ENCODE measurements at regions not wholly inside any gene's neighbourhood (a gene's known extent, or its start where the extent isn't known, plus 50 kb on each side); places are given as distances from the start of the nearest gene placed in this dataset.

GRCh38 chr2:155157711-155158110, 459.2 kb downstream of the KCNJ3 start:
- no peak for TF ChIP-seq CTCF (IDR thresholded peaks at IDR 0.05; ENCODE audit: low read depth, low read length)
- no peak for TF ChIP-seq MYC (IDR thresholded peaks at IDR 0.05; ENCODE audit: low read depth, low read length)
- TF ChIP-seq MAX (IDR thresholded peaks at IDR 0.05; ENCODE audit: low read depth, low read length), result no peak
- no peak for TF ChIP-seq POLR2A (IDR thresholded peaks at IDR 0.05; ENCODE audit: extremely low read depth, insufficient read length)
- H3K4me3 ChIP-seq (ENCODE audit: low read depth, low read length), result no peak overlapping the region
- no peak for DNase-seq (ENCODE audit: low read depth)

- DNase-seq (ENCODE audit: low read depth), result no peak
- TF ChIP-seq MAX (IDR thresholded peaks at IDR 0.05; ENCODE audit: low read depth, low read length) (no peak), POLR2A (IDR thresholded peaks at IDR 0.05; ENCODE audit: extremely low read depth, insufficient read length) (no peak), MYC (IDR thresholded peaks at IDR 0.05; ENCODE audit: low read depth, low read length) (no peak), CTCF (IDR thresholded peaks at IDR 0.05; ENCODE audit: low read depth, low read length) (no peak)
- no peak overlapping the region for H3K4me3 ChIP-seq (ENCODE audit: low read depth, low read length)
Measured at GRCh38 chr2:155157065-155157464, 458.6 kb downstream of the KCNJ3 start.

- H3K4me3 ChIP-seq (ENCODE audit: low read depth, low read length), result no peak overlapping the region
- DNase-seq (ENCODE audit: low read depth), result no peak
- TF ChIP-seq POLR2A (IDR thresholded peaks at IDR 0.05; ENCODE audit: extremely low read depth, insufficient read length), result no peak
- no peak for TF ChIP-seq CTCF (IDR thresholded peaks at IDR 0.05; ENCODE audit: low read depth, low read length)
- no peak for TF ChIP-seq MYC (IDR thresholded peaks at IDR 0.05; ENCODE audit: low read depth, low read length)
- no peak for TF ChIP-seq MAX (IDR thresholded peaks at IDR 0.05; ENCODE audit: low read depth, low read length)
Measured at GRCh38 chr2:155151945-155152344, 453.4 kb downstream of the KCNJ3 start.

- DNase-seq (ENCODE audit: low read depth), result no peak
- no peak overlapping the region for H3K4me3 ChIP-seq (ENCODE audit: low read depth, low read length)
- no peak for TF ChIP-seq MYC (IDR thresholded peaks at IDR 0.05; ENCODE audit: low read depth, low read length)
- no peak for TF ChIP-seq MAX (IDR thresholded peaks at IDR 0.05; ENCODE audit: low read depth, low read length)
- no peak for TF ChIP-seq POLR2A (IDR thresholded peaks at IDR 0.05; ENCODE audit: extremely low read depth, insufficient read length)
- TF ChIP-seq CTCF (IDR thresholded peaks at IDR 0.05; ENCODE audit: low read depth, low read length), result no peak
Measured at GRCh38 chr2:155151472-155151871, 453.0 kb downstream of the KCNJ3 start.

- H3K4me3 ChIP-seq (ENCODE audit: low read depth, low read length), result no peak overlapping the region
- no peak for DNase-seq (ENCODE audit: low read depth)
- TF ChIP-seq POLR2A (IDR thresholded peaks at IDR 0.05; ENCODE audit: extremely low read depth, insufficient read length) (no peak), MYC (IDR thresholded peaks at IDR 0.05; ENCODE audit: low read depth, low read length) (no peak), MAX (IDR thresholded peaks at IDR 0.05; ENCODE audit: low read depth, low read length) (no peak), CTCF (IDR thresholded peaks at IDR 0.05; ENCODE audit: low read depth, low read length) (no peak)
Measured at GRCh38 chr2:155145758-155146229, 447.3 kb downstream of the KCNJ3 start.

- TF ChIP-seq MYC (IDR thresholded peaks at IDR 0.05; ENCODE audit: low read depth, low read length), result no peak
- no peak for TF ChIP-seq CTCF (IDR thresholded peaks at IDR 0.05; ENCODE audit: low read depth, low read length)
- no peak for TF ChIP-seq POLR2A (IDR thresholded peaks at IDR 0.05; ENCODE audit: extremely low read depth, insufficient read length)
- no peak for TF ChIP-seq MAX (IDR thresholded peaks at IDR 0.05; ENCODE audit: low read depth, low read length)
- no peak overlapping the region for H3K4me3 ChIP-seq (ENCODE audit: low read depth, low read length)
- DNase-seq (ENCODE audit: low read depth), result no peak
Measured at GRCh38 chr2:155141418-155141817, 442.9 kb downstream of the KCNJ3 start.

Data from NB4 (cell line).